Left hindlimb (tissue), 1 donor: ENCODE measurements at regions not wholly inside any gene's neighbourhood (a gene's known extent, or its start where the extent isn't known, plus 50 kb on each side); places are given as distances from the start of the nearest gene placed in this dataset.
"Not testable (repeated sequence)": the region's sequence is repeated elsewhere in the genome, so short reads cannot be mapped to it uniquely, and the experiment has no call there.

ENCODE experiments used
- DNase-seq: peaks from one replicate; pipeline ENCODE4 v3.0.0-alpha.2; 2018

GRCh38 chr3:106125321-106125720, 256.5 kb upstream of the CBLB start:
- DNase-seq: no peak

GRCh38 chr3:106126067-106126845, 257.4 kb upstream of the CBLB start:
- no peak for DNase-seq

GRCh38 chr3:106126846-106127235, 258.0 kb upstream of the CBLB start:
- no peak for DNase-seq

- no peak for DNase-seq
Measured at GRCh38 chr3:106129939-106130338, 261.1 kb upstream of the CBLB start.

GRCh38 chr3:106130384-106131198, 261.8 kb upstream of the CBLB start:
- peak; percentile 54 for DNase-seq

GRCh38 chr3:106135451-106136160, 266.8 kb upstream of the CBLB start:
- DNase-seq: no peak

GRCh38 chr3:106139826-106140225, 271.0 kb upstream of the CBLB start:
- DNase-seq: no peak

GRCh38 chr3:106140431-106140830, 271.6 kb upstream of the CBLB start:
- DNase-seq: no peak

GRCh38 chr3:106144030-106144429, 275.2 kb upstream of the CBLB start:
- no peak for DNase-seq

GRCh38 chr3:106148440-106149082, 279.7 kb upstream of the CBLB start:
- not testable (repeated sequence) for DNase-seq

- no peak for DNase-seq
Measured at GRCh38 chr3:106157411-106157810, 288.6 kb upstream of the CBLB start.

GRCh38 chr3:106160396-106160795, 291.6 kb upstream of the CBLB start:
- DNase-seq: no peak

GRCh38 chr3:106161246-106161645, 292.4 kb upstream of the CBLB start:
- DNase-seq: no peak

GRCh38 chr3:106167728-106168127, 298.9 kb upstream of the CBLB start:
- DNase-seq: no peak

- DNase-seq: no peak
Measured at GRCh38 chr3:106168962-106169750, 300.3 kb upstream of the CBLB start.

GRCh38 chr3:106170636-106171035, 301.8 kb upstream of the CBLB start:
- no peak for DNase-seq

- no peak for DNase-seq
Measured at GRCh38 chr3:106172101-106172500, 303.3 kb upstream of the CBLB start.

- DNase-seq: no peak
Measured at GRCh38 chr3:106172780-106173179, 304.0 kb upstream of the CBLB start.

GRCh38 chr3:106175276-106175675, 306.5 kb upstream of the CBLB start:
- DNase-seq: no peak

GRCh38 chr3:106176734-106177133, 307.9 kb upstream of the CBLB start:
- no peak for DNase-seq

- DNase-seq: no peak
Measured at GRCh38 chr3:106182950-106183511, 314.2 kb upstream of the CBLB start.
